ENCODE measurements at regions not wholly inside any gene's neighbourhood (a gene's known extent, or its start where the extent isn't known, plus 50 kb on each side); places are given as distances from the start of the nearest gene placed in this dataset.

- no peaks in the 10 kb centered on the region for H3K36me3 ChIP-seq (ENCODE audit: control insufficient read depth, insufficient read depth, low read length)
- peak; percentile 89 for FAIRE-seq
- no peak for DNase-seq (ENCODE audit: low read depth)
- TF ChIP-seq CTCF (IDR thresholded peaks at IDR 0.05; ENCODE audit: insufficient read depth, low read length, severe bottlenecking) = no peak
- no peaks in the 10 kb centered on the region for H3K27me3 ChIP-seq (ENCODE audit: control insufficient read depth, insufficient read depth, low read length)
- H3K4me3 ChIP-seq (ENCODE audit: low read depth, low read length) = no peak overlapping the region
These were observed 183.3 kb downstream of the JCAD start for GRCh38 chr10:29876008-29876555.

DNA sequence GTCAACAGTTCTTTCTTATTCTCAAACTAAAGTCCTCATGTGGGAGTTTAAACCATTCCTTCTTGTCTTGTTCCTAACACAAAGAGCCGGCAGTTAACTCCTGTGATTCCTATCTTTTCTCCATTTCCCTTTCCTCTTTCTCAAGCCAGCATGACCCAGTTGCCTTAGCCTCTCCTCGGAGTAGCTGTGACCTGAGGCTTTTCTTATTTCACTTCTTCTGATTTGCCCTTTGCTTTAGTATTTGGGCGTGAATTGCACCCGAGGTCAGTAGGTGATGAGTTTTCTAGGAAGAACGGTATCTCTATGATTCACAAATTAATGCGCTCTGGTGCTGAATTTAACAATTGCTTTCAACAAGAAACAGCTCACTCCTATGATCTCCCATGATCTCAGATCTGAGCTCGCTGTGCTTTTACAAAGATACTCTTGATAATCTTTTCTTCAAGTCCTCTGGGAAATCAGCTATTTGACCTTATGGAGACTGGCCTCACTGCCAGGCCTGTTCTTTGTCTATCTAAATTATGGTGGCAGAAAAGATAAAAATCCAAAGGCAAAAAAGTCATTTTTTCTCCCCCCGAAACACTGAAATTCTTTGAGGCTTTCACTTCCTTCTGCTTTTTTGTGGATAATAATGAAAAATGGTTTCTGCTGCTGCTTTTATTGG is 184.6 kb downstream of the JCAD start:
- FAIRE-seq = no peak

GRCh38 chr10:29873941-29874484 is 185.4 kb downstream of the JCAD start:
- Histone ChIP-seq H3K36me3 (ENCODE audit: control insufficient read depth, insufficient read depth, low read length) (no peaks in the 10 kb centered on the region), H3K4me3 (ENCODE audit: low read depth, low read length) (no peak overlapping the region), H3K27me3 (ENCODE audit: control insufficient read depth, insufficient read depth, low read length) (no peaks in the 10 kb centered on the region)
- DNase-seq (ENCODE audit: low read depth) (no peak), FAIRE-seq (no peak)
- TF ChIP-seq CTCF (IDR thresholded peaks at IDR 0.05; ENCODE audit: insufficient read depth, low read length, severe bottlenecking) = no peak

More for the DNA sequence above, 184.6 kb downstream of the JCAD start:
- Histone ChIP-seq H3K27me3 (ENCODE audit: control insufficient read depth, insufficient read depth, low read length) (no peaks in the 10 kb centered on the region), H3K4me3 (ENCODE audit: low read depth, low read length) (no peak overlapping the region), H3K36me3 (ENCODE audit: control insufficient read depth, insufficient read depth, low read length) (no peaks in the 10 kb centered on the region)
- no peak for DNase-seq (ENCODE audit: low read depth)
- TF ChIP-seq CTCF (IDR thresholded peaks at IDR 0.05; ENCODE audit: insufficient read depth, low read length, severe bottlenecking) = no peak

DNA sequence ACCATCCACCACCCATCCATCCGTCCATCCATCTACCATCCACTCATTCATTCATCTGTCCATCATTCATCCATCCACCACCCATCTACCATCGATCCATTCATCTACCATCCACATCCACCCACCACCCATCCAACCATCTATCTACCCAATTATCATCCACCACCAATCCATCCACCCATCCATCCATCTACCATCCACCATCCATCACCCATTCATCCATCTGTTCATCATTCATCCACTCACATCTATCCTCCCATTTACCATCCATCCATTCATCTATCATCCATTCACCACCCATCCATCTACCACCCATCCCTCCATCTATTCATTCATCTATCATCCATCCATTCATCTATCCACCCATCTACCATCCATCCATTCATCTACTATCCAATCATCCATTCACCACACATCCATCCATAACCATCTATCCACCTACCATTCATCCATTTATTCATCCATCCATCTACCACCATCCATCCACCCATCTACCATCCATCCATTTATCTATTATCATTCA is 188.8 kb downstream of the JCAD start:
- no peak for DNase-seq (ENCODE audit: low read depth)
- Histone ChIP-seq H3K4me3 (ENCODE audit: low read depth, low read length) (no peak overlapping the region), H3K27me3 (ENCODE audit: control insufficient read depth, insufficient read depth, low read length) (no peaks in the 10 kb centered on the region), H3K36me3 (ENCODE audit: control insufficient read depth, insufficient read depth, low read length) (no peaks in the 10 kb centered on the region)
- no peak for TF ChIP-seq CTCF (IDR thresholded peaks at IDR 0.05; ENCODE audit: insufficient read depth, low read length, severe bottlenecking)
- FAIRE-seq = no peak

DNA sequence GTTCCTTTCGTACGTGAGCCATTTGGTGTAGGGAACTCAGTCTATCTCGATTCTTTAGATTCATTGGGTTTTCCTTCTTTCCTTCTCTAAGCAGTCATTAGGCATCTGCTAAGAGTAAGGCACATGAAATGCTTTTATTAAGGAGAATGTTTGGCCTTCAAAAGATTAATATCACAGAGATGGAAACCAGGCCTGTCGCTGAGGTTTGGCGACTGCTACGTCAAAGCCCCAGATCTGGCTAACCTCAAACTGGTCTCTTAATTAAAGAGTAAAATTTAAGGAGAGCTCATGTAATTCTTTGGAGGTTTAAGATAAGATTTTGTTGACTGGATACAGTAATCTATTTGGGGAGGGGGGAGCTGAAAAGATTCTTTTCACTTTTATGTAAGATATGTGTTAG is 189.8 kb downstream of the JCAD start:
- Histone ChIP-seq H3K36me3 (ENCODE audit: control insufficient read depth, insufficient read depth, low read length) (no peaks in the 10 kb centered on the region), H3K27me3 (ENCODE audit: control insufficient read depth, insufficient read depth, low read length) (no peaks in the 10 kb centered on the region), H3K4me3 (ENCODE audit: low read depth, low read length) (no peak overlapping the region)
- TF ChIP-seq CTCF (IDR thresholded peaks at IDR 0.05; ENCODE audit: insufficient read depth, low read length, severe bottlenecking) = no peak
- no peak for DNase-seq (ENCODE audit: low read depth)
- no peak for FAIRE-seq
